ENCODE measurements at regions not wholly inside any gene's neighbourhood (a gene's known extent, or its start where the extent isn't known, plus 50 kb on each side); places are given as distances from the start of the nearest gene placed in this dataset.

DNA sequence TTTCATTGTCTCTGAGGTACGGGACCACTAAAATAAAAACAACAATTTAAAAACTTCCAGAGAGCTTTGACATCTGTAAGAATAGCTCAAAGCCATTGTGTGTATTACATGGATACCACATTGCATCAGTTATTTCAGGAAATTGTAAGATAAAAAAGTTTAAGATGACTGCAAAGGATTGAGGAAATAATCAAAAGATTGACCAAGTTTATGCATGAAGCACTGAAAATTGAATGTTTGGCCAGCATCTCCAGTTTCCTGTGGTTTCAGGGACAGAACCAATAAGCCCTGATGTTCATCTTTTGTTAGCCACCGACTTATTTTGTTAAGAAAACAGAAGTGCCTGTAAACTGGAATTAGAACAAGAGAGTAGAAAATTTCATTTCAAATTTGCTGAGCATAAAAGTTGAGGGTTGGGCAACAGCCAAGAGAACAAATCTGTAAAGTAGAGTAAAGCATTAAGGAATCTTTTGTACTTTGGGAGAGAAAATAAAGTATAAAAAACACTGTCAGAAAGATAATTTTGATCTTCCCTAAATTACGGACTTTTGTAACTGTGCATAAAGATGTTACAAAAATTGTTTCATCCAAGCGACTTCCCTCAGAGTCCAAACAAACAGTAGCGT, 211.5 kb upstream of the P2RY1 start:
- ChIA-PET CTCF (no interaction called here), POLR2A (no interaction called here)
- H3K4me1 Mint-ChIP-seq (ENCODE audit: low read depth): no peaks in the 10 kb centered on the region
- DNase-seq (no peak), ATAC-seq (no peak)
- TF ChIP-seq, protein P1, sequence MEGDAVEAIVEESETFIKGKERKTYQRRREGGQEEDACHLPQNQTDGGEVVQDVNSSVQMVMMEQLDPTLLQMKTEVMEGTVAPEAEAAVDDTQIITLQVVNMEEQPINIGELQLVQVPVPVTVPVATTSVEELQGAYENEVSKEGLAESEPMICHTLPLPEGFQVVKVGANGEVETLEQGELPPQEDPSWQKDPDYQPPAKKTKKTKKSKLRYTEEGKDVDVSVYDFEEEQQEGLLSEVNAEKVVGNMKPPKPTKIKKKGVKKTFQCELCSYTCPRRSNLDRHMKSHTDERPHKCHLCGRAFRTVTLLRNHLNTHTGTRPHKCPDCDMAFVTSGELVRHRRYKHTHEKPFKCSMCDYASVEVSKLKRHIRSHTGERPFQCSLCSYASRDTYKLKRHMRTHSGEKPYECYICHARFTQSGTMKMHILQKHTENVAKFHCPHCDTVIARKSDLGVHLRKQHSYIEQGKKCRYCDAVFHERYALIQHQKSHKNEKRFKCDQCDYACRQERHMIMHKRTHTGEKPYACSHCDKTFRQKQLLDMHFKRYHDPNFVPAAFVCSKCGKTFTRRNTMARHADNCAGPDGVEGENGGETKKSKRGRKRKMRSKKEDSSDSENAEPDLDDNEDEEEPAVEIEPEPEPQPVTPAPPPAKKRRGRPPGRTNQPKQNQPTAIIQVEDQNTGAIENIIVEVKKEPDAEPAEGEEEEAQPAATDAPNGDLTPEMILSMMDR (IDR thresholded peaks at IDR 0.05): no peak
- no peaks in the 10 kb centered on the region for H3K27me3 Mint-ChIP-seq
- intact Hi-C loops (cut with micrococcal nuclease): no loop called here
- H3K9me3 Mint-ChIP-seq: no peaks in the 10 kb centered on the region
- no peak overlapping the region for H3K27ac Mint-ChIP-seq
- H3K36me3 Mint-ChIP-seq (ENCODE audit: low read depth): no peaks in the 10 kb centered on the region
- no peak overlapping the region for H3K4me3 Mint-ChIP-seq

DNA sequence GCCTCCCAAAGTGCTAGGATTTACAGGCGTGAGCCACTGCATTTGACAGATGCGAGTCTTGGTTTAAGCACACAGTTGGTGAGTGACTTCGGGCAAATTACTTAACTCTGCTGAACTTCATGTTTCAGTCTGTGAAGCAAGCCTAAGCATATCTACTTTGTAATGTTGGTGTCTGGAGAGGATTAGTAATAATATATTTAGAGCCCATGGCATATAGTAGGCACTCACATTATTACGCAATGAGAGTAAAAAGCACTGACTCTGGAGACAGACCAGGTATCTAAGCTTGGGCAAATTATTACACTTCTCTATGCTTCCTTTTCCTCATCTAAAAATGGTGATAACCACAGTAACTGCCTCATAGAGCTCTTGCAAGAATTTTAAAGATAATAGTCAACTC, 208.7 kb upstream of the P2RY1 start:
- no peaks in the 10 kb centered on the region for H3K4me1 Mint-ChIP-seq (ENCODE audit: low read depth)
- ChIA-PET CTCF (interaction anchor here (0.9 kb wide), 1 partner anchor 17 kb away, joined by 3 read pairs; no protein-coding TSS in a partner anchor), POLR2A (no interaction called here)
- ATAC-seq (no peak), DNase-seq (no peak)
- no peaks in the 10 kb centered on the region for H3K9me3 Mint-ChIP-seq
- H3K27ac Mint-ChIP-seq: no peak overlapping the region
- TF ChIP-seq, protein P1 (IDR thresholded peaks at IDR 0.05): no peak
- intact Hi-C loops (cut with micrococcal nuclease): no loop called here
- no peaks in the 10 kb centered on the region for H3K36me3 Mint-ChIP-seq (ENCODE audit: low read depth)
- H3K27me3 Mint-ChIP-seq: no peaks in the 10 kb centered on the region
- H3K4me3 Mint-ChIP-seq: no peak overlapping the region

DNA sequence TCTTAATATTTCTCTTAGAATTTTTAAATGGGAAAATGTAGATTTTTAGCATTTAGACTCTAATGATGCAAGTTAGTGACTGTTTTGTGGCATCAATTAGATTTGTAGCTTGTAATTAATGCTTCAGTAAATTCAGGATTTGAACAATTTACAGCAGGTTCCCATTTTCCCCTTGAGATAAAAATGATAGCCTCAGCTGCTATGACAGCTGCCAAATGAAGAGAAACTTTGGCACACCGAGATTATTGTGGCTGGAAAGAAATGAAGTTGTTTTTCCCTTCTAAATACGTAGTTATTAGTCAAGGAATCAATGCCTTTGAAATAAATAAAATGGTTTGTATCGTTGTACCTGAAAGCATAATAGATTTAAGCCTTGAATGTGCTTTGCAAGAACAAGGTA, 206.4 kb upstream of the P2RY1 start:
- no peak for ATAC-seq
- TF ChIP-seq, protein P1 (IDR thresholded peaks at IDR 0.05): no peak
- H3K4me1 Mint-ChIP-seq (ENCODE audit: low read depth): no peaks in the 10 kb centered on the region
- no peak overlapping the region for H3K4me3 Mint-ChIP-seq
- H3K36me3 Mint-ChIP-seq (ENCODE audit: low read depth): no peaks in the 10 kb centered on the region
- DNase-seq: no peak
- CTCF ChIA-PET: no interaction called here
- intact Hi-C loops (cut with micrococcal nuclease): no loop called here
- no peak overlapping the region for H3K27ac Mint-ChIP-seq
- peaks cover 2% of the 10 kb centered on the region for H3K27me3 Mint-ChIP-seq
- peaks cover 1% of the 10 kb centered on the region for H3K9me3 Mint-ChIP-seq
- POLR2A ChIA-PET: no interaction called here

DNA sequence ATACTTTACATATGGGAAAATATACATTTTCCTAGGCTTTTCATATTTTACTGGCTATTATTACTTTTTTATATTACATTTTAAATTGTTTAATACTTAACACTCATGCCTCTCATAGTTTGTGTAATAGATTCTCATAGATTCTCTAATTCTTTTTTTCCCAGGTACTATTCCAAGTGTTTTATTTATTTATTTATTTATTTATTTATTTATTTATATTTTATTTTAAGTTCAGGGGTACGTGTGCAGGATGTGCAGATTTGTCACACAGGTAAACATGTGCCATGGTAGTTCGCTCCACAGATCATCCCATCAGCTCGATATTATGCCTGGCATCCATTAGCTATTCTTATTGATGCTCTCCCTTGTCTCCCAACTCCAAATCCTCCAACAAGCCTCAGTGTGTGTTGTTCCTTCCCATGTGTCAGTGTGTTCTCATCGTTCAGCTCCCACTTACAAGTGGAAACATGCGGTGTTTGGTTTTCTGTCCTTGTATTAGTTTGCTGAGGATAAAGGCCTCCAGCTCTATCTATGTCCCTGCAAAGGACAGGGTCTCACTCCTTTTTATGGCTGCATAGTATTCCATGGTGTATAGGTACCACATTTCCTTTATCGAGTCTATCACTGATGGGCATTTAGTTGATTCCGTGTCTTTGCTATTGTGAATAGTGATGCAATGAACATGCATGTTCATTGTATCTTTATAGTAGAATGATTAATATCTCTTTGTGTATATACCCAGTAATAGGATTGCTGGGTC, 205.4 kb upstream of the P2RY1 start:
- DNase-seq: no peak
- ChIA-PET CTCF (no interaction called here), POLR2A (no interaction called here)
- ATAC-seq: no peak
- H3K27me3 Mint-ChIP-seq: peaks cover 2% of the 10 kb centered on the region
- H3K4me3 Mint-ChIP-seq: no peak overlapping the region
- no peaks in the 10 kb centered on the region for H3K36me3 Mint-ChIP-seq (ENCODE audit: low read depth)
- no peaks in the 10 kb centered on the region for H3K4me1 Mint-ChIP-seq (ENCODE audit: low read depth)
- intact Hi-C loops (cut with micrococcal nuclease): no loop called here
- no peak overlapping the region for H3K27ac Mint-ChIP-seq
- H3K9me3 Mint-ChIP-seq: peaks cover 1% of the 10 kb centered on the region
- TF ChIP-seq, protein P1 (IDR thresholded peaks at IDR 0.05): no peak

DNA sequence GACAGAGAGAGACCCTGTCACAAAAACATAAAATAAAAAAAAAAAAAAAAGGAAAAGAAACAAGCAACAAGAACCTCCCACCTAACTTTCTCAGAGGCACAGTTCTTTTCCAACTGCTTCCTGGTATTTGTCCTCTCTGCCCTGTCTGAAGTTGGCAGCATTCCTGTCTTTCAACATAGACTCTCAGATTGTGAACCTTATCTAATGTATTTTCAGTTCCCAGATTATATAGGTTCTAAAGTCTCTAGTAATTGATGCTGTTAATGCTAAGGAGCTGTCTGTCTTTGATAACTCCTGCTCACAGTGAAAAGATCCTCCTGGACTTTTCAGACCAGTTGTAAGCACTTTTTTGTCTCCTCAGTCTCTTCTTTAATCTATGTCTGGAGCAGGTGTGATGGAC, 199.5 kb upstream of the P2RY1 start:
- ChIA-PET CTCF (no interaction called here), POLR2A (no interaction called here)
- no peaks in the 10 kb centered on the region for H3K4me1 Mint-ChIP-seq (ENCODE audit: low read depth)
- DNase-seq: no peak
- intact Hi-C loops (cut with micrococcal nuclease): no loop called here
- H3K9me3 Mint-ChIP-seq: peaks cover 1% of the 10 kb centered on the region
- peaks cover 2% of the 10 kb centered on the region for H3K27me3 Mint-ChIP-seq
- H3K4me3 Mint-ChIP-seq: no peak overlapping the region
- no peak for ATAC-seq
- TF ChIP-seq, protein P1 (IDR thresholded peaks at IDR 0.05): no peak
- H3K27ac Mint-ChIP-seq: no peak overlapping the region
- H3K36me3 Mint-ChIP-seq (ENCODE audit: low read depth): no peaks in the 10 kb centered on the region
